ENCODE measurements at regions not wholly inside any gene's neighbourhood (a gene's known extent, or its start where the extent isn't known, plus 50 kb on each side); places are given as distances from the start of the nearest gene placed in this dataset.

- no peak overlapping the region for H3K27ac Mint-ChIP-seq
- intact Hi-C loops (cut with micrococcal nuclease): no loop called here
- H3K79me2 ChIP-seq (ENCODE audit: insufficient read depth, low read length): no peaks in the 10 kb centered on the region
- no peak overlapping the region for H3K9ac ChIP-seq (ENCODE audit: insufficient read depth, low read length, poor library complexity, severe bottlenecking)
- H4K20me1 ChIP-seq (ENCODE audit: insufficient read depth, low read length): no peaks in the 10 kb centered on the region
- H3K27ac ChIP-seq (ENCODE audit: low read depth in 1 of 2, low read length in 2 of 2): no peak overlapping the region
- H3K36me3 Mint-ChIP-seq: no peaks in the 10 kb centered on the region
- no peak overlapping the region for H2AFZ ChIP-seq (ENCODE audit: insufficient read depth, low read depth, low read length, poor library complexity, severe bottlenecking)
- no peak overlapping the region for H3K4me3 Mint-ChIP-seq
- H3K4me1 Mint-ChIP-seq: no peaks in the 10 kb centered on the region
- no peak overlapping the region for H3K4me3 ChIP-seq (replicated peaks in 1 of 3; ENCODE audit: low read depth in 2 of 3, low read length in 3 of 3)
- no peaks in the 10 kb centered on the region for H3K27me3 ChIP-seq (ENCODE audit: control insufficient read depth in 2 of 2, insufficient read depth in 2 of 2, low read length in 2 of 2)
- no CpG with 5 or more reads among the region's 2 CpGs for WGBS (ENCODE audit: insufficient coverage)
- H3K9me3 Mint-ChIP-seq: peaks cover 2 to 9% (median 5%) of the 10 kb centered on the region in 7 donors
- H3K36me3 ChIP-seq (replicated peaks in 1 of 2; ENCODE audit: control insufficient read depth in 1 of 2, insufficient read depth in 2 of 2, low read length in 2 of 2): no peaks in the 10 kb centered on the region
- no peak overlapping the region for H3K4me2 ChIP-seq (replicated peaks; ENCODE audit: extremely low read depth, low read length, poor library complexity, severe bottlenecking)
- H3K27me3 Mint-ChIP-seq (ENCODE audit: low read depth in 3 of 3): peaks cover 0 to under 1% (median 0%) of the 10 kb centered on the region in 3 donors
- no peaks in the 10 kb centered on the region for H3K4me1 ChIP-seq (ENCODE audit: control insufficient read depth in 1 of 2, insufficient read depth in 2 of 2, low read length in 2 of 2)
- no peak for TF ChIP-seq CTCF (IDR thresholded peaks at IDR 0.05)
- DNase-seq: no peak
- H3K9me3 ChIP-seq (replicated peaks in 1 of 2; ENCODE audit: control insufficient read depth in 1 of 2, insufficient read depth in 1 of 2, low read length in 2 of 2): peaks cover 4 to 7% of the 10 kb centered on the region in 2 donors
Measured at GRCh38 chr13:74533226-74533625, 399.0 kb upstream of the KLF12 start.

- no peaks in the 10 kb centered on the region for H3K36me3 Mint-ChIP-seq
- intact Hi-C loops (cut with micrococcal nuclease): no loop called here
- no CpG with 5 or more reads among the region's 1 CpG for WGBS (ENCODE audit: insufficient coverage)
Measured at GRCh38 chr13:74530011-74530410, 395.8 kb upstream of the KLF12 start.

More at GRCh38 chr13:74530011-74530410, 395.8 kb upstream of the KLF12 start:
- Mint-ChIP-seq H3K4me1 (no peaks in the 10 kb centered on the region), H3K27ac (no peak overlapping the region), H3K9me3 (peaks cover 0 to 8% (median 4%) of the 10 kb centered on the region in 7 donors), H3K27me3 (ENCODE audit: low read depth in 3 of 3) (peaks cover 0 to 3% (median 0%) of the 10 kb centered on the region in 3 donors), H3K4me3 (no peak overlapping the region)
- Histone ChIP-seq H3K9ac (ENCODE audit: insufficient read depth, low read length, poor library complexity, severe bottlenecking) (no peak overlapping the region), H3K4me2 (replicated peaks; ENCODE audit: extremely low read depth, low read length, poor library complexity, severe bottlenecking) (no peak overlapping the region), H3K36me3 (replicated peaks in 1 of 2; ENCODE audit: control insufficient read depth in 1 of 2, insufficient read depth in 2 of 2, low read length in 2 of 2) (no peaks in the 10 kb centered on the region), H4K20me1 (ENCODE audit: insufficient read depth, low read length) (no peaks in the 10 kb centered on the region), H3K79me2 (ENCODE audit: insufficient read depth, low read length) (no peaks in the 10 kb centered on the region), H3K27ac (ENCODE audit: low read depth in 1 of 2, low read length in 2 of 2) (no peak overlapping the region), H3K9me3 (replicated peaks in 1 of 2; ENCODE audit: control insufficient read depth in 1 of 2, insufficient read depth in 1 of 2, low read length in 2 of 2) (peaks cover 0 to 7% of the 10 kb centered on the region in 2 donors), H3K27me3 (ENCODE audit: control insufficient read depth in 2 of 2, insufficient read depth in 2 of 2, low read length in 2 of 2) (no peaks in the 10 kb centered on the region), H3K4me3 (replicated peaks in 1 of 3; ENCODE audit: low read depth in 2 of 3, low read length in 3 of 3) (no peak overlapping the region), H2AFZ (ENCODE audit: insufficient read depth, low read depth, low read length, poor library complexity, severe bottlenecking) (no peak overlapping the region), H3K4me1 (ENCODE audit: control insufficient read depth in 1 of 2, insufficient read depth in 2 of 2, low read length in 2 of 2) (no peaks in the 10 kb centered on the region)
- no peak for DNase-seq
- TF ChIP-seq CTCF (IDR thresholded peaks at IDR 0.05): no peak

Measured in CD14-positive monocyte (primary cell).